GM19372 (cell line): ENCODE measurements at regions not wholly inside any gene's neighbourhood (a gene's known extent, or its start where the extent isn't known, plus 50 kb on each side); places are given as distances from the start of the nearest gene placed in this dataset.
"Not testable (repeated sequence)": the region's sequence is repeated elsewhere in the genome, so short reads cannot be mapped to it uniquely, and the experiment has no call there.

Source experiments
- ATAC-seq: cut with Tn5 transposase; IDR thresholded peaks from one replicate; pipeline ENCODE4 v1.9.1; 2021; ENCODE audit warnings: mild to moderate bottlenecking, low read depth, moderate library complexity; ENCODE audit not compliant: unreplicated experiment

- ATAC-seq = not testable (repeated sequence)
Observed at GRCh38 chr16:88198457-88199295, 184.1 kb upstream of the ZNF469 start.

- not testable (repeated sequence) for ATAC-seq
Observed at GRCh38 chr16:88199296-88200153, 183.2 kb upstream of the ZNF469 start.

GRCh38 chr16:88200154-88200895 lies 182.4 kb upstream of the ZNF469 start:
- ATAC-seq = not testable (repeated sequence)

GRCh38 chr16:88200896-88201185 lies 181.9 kb upstream of the ZNF469 start:
- no peak for ATAC-seq

DNA sequence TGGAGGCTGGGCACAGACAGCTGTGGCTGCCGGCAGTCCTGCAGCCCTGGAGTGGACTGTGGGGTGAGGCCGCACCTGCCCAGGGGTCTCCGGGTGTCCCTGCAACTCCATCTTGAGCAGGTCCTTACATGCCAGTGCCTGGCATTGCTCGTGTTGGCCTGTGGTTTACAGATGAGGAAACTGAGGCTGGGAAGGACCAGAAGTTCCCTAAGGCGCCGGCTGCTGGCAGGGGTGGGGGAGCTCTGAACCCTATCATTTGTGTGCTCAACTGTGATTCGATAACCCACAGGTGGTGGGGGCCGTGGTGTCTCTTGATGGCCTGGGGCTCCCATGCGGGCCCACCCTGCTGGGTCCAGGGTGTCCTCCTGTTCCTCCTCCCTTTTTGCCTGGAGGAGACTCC lies 181.1 kb upstream of the ZNF469 start:
- not testable (repeated sequence) for ATAC-seq

- ATAC-seq = no peak
Observed at GRCh38 chr16:88202207-88202745, 180.5 kb upstream of the ZNF469 start.

GRCh38 chr16:88202856-88203681 lies 179.7 kb upstream of the ZNF469 start:
- not testable (repeated sequence) for ATAC-seq

DNA sequence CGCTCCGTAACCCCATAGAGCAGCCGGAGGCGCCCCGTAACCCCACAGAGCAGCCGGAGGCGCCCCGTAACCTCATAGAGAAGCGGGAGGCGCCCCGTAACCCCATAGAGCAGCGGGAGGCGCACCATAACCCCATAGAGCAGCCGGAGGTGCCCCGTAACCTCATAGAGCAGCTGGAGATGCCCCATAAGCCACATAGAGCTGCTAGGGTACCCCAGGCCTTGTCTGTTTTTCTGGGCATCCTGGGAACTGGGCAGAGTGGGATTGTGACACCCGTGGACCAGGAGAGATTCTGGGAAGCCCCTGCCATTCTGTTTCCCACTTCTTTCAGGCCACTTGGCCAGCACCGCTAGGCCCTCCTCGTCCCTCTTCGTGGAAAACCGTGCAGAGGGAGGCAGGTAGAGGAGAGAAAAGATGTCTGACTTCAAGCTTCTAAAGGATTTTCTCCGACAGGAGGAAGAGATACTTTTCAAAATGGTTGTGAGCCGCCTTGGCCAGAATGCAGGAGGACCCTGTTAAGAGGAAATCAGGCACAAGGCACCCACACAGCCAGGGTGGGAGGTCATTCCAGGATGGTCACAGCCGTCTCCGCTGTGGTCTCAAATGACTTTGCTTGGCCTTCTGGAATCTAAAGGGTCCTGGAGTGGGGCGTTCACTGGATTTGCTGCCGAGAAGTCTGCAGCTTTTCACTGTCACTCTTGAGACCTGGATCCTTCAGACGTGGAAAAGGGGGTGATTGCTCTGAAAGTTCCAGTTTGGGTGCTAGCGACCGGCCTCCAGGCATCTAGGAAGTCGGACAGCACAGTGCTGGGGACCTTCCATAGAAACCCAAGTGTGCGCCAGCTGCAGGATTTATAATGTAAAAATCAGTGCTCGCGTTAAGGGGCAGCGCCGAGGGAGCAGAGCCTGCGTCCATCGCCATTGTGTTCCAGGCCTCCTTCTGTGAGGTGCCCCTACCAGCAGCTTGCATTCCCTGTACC lies 178.3 kb upstream of the ZNF469 start:
- ATAC-seq = not testable (repeated sequence)

- ATAC-seq = not testable (repeated sequence)
Observed at GRCh38 chr16:88205482-88205881, 177.3 kb upstream of the ZNF469 start.

DNA sequence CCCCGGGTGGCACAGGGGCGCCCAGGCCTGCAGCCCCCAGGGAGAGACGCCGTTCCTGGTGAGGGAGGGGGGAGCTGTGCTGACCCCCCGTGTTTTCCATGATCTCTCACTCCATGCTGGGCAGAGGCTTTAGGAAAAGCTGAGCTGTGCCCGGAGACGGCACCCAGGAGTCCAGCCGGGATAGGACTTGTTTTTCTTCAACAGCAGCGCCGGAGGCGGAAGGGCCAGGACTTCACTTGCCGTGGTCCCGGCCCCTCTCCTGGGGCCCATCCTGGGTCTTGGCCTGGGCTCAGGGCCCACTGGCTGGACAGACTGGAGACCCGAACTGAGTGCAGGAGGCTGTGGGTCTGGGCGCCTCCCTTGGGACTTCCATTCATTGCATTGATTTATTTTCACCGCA lies 176.8 kb upstream of the ZNF469 start:
- not testable (repeated sequence) for ATAC-seq

GRCh38 chr16:88206516-88206915 lies 176.2 kb upstream of the ZNF469 start:
- ATAC-seq = not testable (repeated sequence)

- no peak for ATAC-seq
Observed at GRCh38 chr16:88208112-88208511, 174.6 kb upstream of the ZNF469 start.

- not testable (repeated sequence) for ATAC-seq
Observed at GRCh38 chr16:88208776-88209175, 174.0 kb upstream of the ZNF469 start.

- ATAC-seq = not testable (repeated sequence)
Observed at GRCh38 chr16:88209579-88209978, 173.2 kb upstream of the ZNF469 start.

DNA sequence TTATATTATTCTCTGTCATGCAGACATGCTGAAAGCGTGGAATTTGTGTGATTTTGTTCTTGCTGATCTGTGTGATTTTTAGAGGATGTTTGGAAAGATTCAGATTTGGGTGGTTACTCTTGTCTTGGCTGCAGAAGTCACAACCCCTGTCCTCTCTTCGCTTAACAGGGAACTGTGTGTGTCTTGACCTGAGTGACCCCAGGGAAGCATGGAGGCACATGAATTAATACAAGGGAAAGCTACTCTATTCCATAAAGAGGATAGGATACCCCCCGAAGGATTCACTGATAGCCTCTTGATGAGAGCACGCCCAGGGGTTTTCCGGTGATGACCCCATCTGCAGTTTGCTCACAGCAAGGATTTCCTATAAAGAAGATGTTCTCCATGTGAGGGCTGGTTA lies 168.8 kb upstream of the ZNF469 start:
- not testable (repeated sequence) for ATAC-seq

DNA sequence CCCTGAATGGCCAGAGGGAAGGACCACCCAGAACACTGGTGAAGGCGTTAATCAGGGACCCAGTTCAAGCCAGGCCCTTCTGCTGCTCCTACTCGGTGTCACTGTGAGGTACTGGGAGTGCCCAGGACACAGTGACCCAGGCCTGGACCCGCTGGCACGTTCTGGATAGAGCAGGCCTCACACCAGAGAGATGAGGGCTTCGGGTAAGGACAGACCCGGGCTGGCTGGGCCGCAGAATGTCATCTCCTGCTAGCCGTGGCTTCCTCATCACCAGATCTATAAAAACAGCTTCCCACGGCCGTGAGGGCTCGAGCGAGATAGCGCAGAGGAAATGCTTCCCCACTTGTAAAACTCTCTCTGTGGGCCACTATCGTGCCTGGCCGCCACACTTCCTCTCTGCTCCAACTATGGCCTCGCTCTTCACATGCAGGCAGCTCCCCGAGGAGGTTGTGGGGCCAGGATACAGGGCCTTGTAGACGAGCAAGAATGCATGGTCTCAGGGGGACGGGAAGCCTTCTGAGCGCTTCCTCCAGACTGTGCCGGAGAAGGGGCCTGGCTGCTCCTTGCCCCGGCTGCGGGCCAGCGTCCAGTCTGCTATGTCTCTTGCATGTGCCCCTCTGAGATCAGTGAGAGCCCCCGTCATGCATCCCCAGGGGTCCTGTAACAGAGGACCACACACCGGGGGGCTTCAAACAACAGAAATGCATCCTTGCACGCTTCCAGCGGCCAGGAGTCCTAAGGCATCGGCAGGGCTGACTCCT lies 161.6 kb upstream of the ZNF469 start:
- ATAC-seq = not testable (repeated sequence)

DNA sequence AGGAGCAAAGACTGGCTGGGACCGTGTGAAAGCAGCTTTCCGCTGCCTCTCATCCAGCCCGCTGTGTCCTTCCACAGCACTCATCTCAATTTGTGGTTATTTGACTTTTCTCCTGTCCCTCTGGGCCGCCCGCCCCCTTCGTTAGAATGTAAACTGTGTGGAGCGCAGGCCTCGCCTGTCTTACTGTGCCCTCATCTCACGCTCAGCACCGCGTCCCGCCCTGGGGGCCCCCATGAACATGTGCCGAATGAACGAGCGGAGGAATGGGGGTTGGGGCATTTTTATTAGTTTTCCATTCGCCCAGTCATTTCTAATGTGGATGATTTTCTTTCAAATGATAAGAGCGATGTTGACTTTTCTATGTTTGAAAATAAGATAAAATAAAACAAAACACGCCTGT lies 159.1 kb upstream of the ZNF469 start:
- not testable (repeated sequence) for ATAC-seq
